Cardiac fibroblast (primary cell): ENCODE measurements at regions not wholly inside any gene's neighbourhood (a gene's known extent, or its start where the extent isn't known, plus 50 kb on each side); places are given as distances from the start of the nearest gene placed in this dataset.
A peak's percentile ranks its signal among the peaks of the same experiment; 100 is the strongest.

Experiments used
- DNase-seq, 2 donors: peaks; one replicate each; pipeline versions ENCODE4 v3.0.0 to v3.0.0-alpha.2; 2010; ENCODE audit warnings: low read depth in 2 of 2
- H3K4me3 ChIP-seq, 2 donors: replicated peaks in 1 of 2; 1 replicate in 1 of 2; 2 replicates in 1 of 2; pipeline ENCODE4 v1.5.1; 2011; ENCODE audit warnings: low read depth in 2 of 2, low read length in 2 of 2, mild to moderate bottlenecking in 2 of 2, moderate library complexity in 1 of 2
- TF ChIP-seq, protein P1 (sequence below): IDR thresholded peaks from one replicate; pipeline ENCODE4 v1.5.1; 2011; ENCODE audit warnings: low read depth, mild to moderate bottlenecking, low read length, inconsistent platforms

GRCh38 chr14:22420598-22421186 lies 168.3 kb downstream of the DAD1 start:
- peak in 1 of 2 donors; percentile 46 for DNase-seq
- TF ChIP-seq, protein P1, sequence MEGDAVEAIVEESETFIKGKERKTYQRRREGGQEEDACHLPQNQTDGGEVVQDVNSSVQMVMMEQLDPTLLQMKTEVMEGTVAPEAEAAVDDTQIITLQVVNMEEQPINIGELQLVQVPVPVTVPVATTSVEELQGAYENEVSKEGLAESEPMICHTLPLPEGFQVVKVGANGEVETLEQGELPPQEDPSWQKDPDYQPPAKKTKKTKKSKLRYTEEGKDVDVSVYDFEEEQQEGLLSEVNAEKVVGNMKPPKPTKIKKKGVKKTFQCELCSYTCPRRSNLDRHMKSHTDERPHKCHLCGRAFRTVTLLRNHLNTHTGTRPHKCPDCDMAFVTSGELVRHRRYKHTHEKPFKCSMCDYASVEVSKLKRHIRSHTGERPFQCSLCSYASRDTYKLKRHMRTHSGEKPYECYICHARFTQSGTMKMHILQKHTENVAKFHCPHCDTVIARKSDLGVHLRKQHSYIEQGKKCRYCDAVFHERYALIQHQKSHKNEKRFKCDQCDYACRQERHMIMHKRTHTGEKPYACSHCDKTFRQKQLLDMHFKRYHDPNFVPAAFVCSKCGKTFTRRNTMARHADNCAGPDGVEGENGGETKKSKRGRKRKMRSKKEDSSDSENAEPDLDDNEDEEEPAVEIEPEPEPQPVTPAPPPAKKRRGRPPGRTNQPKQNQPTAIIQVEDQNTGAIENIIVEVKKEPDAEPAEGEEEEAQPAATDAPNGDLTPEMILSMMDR, result no peak
- no peak overlapping the region for H3K4me3 ChIP-seq

- no peak for DNase-seq
- TF ChIP-seq, protein P1, result no peak
- no peak overlapping the region for H3K4me3 ChIP-seq
These were observed 169.4 kb downstream of the DAD1 start for GRCh38 chr14:22419620-22420019.

GRCh38 chr14:22418631-22419030 lies 170.4 kb downstream of the DAD1 start:
- TF ChIP-seq, protein P1, result no peak
- no peak overlapping the region for H3K4me3 ChIP-seq
- no peak for DNase-seq

GRCh38 chr14:22417914-22418313 lies 171.1 kb downstream of the DAD1 start:
- H3K4me3 ChIP-seq, result no peak overlapping the region
- TF ChIP-seq, protein P1, result no peak
- DNase-seq, result no peak

DNA sequence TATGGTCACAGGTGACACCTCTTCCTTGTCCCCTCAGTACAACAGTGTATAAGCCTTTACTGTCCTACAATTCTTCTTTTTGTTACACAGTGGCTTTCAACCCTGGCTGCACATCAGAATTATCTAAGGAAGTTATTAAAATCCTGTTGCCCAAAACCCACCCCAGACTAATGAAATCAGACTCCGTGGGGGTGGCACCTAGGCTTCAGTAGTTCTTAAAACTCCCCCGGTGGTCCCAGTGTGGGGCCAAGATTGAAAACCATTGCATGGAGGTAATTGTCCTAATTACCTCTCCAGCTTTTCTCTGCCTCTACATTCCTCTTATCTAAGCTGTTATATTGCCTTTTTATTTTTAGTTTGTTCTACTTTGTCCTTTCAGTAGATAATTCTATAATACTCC lies 172.8 kb downstream of the DAD1 start:
- TF ChIP-seq, protein P1, result no peak
- no peak overlapping the region for H3K4me3 ChIP-seq
- no peak for DNase-seq

- no peak overlapping the region for H3K4me3 ChIP-seq
- no peak for DNase-seq
- TF ChIP-seq, protein P1, result no peak
These were observed 173.4 kb downstream of the DAD1 start for GRCh38 chr14:22415605-22415959.
